GM21390 (cell line): ENCODE measurements at regions not wholly inside any gene's neighbourhood (a gene's known extent, or its start where the extent isn't known, plus 50 kb on each side); places are given as distances from the start of the nearest gene placed in this dataset.
"Not testable (repeated sequence)": the region's sequence is repeated elsewhere in the genome, so short reads cannot be mapped to it uniquely, and the experiment has no call there.

ENCODE experiments used
- ATAC-seq: cut with Tn5 transposase; IDR thresholded peaks from one replicate; pipeline ENCODE4 v1.9.1; 2021; ENCODE audit not compliant: unreplicated experiment

DNA sequence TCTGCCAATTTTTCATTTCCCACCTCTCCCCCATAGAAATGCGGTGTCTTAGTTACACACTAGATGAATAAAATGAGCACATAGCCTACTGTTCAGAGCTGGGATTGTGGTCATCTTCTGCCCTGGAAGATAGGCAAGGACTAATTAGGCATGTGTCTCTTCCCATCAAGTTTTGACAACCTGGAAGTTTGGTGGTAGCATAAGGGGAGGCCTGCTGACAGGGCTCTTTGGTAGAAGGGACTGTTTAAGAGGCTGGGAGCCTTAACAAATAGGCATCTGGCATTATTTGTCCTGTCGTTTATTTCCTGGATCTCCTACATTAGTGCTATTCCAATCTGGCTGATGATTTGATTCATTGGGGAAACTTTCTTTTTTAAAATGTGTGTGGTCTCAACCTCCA is 512.3 kb downstream of the ZNF385D start:
- ATAC-seq = no peak

DNA sequence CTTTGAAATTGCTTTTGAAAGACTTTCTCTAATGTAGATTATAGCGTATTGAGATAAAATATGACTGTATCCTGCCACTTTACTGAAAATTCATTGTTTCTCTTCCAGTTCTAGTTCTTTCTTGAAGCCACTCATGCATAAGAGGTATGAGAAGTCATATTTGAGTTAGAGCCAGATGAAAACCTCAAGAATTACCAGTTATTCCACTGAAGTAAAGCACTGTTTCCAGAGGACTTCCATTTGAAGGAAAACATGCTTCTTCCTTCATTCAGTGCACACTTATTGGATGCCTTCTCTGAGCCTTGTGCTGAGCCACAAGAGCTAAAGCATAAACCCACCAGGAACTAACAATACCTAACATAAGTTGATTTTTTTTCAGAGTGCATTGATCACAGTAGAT is 513.4 kb downstream of the ZNF385D start:
- no peak for ATAC-seq

DNA sequence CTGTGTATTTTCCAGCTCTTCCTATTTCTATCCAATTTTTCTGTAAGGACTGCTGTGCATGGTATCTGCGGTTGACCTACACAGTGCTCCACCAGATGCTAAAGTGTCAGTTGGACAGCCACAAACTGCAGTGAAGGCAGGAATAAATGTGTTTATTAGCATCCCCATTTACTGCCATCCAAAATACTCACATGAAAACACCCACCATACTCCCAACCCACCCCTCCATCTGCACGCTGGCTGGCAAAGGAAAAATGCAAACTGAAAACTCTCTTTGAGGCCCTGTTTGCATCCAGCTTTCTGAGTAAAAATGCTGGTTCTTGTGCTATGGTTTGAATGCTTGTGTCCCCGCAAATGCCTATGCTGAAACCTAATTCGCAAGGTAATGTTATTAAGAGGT is 515.5 kb downstream of the ZNF385D start:
- no peak for ATAC-seq

DNA sequence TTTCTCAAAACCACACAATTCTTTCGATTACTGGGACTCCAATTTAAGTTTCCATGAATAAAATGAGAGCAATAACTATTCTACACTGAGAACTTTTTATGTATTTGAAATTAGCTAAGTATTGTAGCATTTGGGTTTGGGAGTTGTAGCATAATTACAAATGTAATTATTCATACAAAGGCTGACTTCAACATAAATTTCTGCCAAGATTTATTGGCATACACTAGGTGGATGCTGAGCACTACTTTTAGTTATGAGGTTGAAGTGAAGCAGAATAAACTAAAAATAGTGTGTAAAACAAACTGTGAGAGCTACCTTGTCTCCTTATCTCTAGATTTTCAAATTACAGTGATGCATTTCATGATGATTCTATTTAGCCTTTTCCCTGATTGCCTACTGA is 516.1 kb downstream of the ZNF385D start:
- ATAC-seq = no peak

DNA sequence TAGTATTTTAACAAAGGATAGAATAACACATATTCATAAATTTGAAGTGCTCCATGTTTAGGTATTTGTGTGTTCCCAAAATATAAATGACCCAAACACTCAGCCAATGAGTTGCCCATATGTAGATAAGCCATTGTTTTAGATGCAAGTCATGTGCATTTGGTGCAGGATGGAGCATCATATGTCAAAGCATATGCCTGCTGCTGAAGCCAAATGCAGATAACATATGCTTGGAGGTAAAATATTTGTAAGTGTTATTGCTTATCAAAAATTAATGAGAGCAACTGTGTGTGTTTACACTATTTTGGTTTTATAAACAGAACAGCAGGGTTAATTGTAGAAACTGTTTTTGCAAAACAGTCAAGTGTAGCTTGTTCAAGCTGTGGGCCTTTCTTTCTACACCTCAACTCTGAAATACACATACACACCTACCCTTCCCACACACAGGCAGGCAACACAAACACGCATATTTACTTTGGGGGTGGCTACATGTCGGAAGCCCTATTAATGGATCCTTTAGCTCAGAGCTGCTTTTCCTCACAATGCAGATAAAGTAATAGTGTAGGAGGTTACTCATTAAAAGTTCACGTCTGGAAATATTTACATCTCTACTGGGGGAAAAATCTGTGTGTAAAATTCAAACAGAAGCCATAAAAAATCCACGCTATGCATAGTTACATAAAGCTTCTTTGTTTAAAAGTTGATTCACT is 521.4 kb downstream of the ZNF385D start:
- ATAC-seq = no peak

DNA sequence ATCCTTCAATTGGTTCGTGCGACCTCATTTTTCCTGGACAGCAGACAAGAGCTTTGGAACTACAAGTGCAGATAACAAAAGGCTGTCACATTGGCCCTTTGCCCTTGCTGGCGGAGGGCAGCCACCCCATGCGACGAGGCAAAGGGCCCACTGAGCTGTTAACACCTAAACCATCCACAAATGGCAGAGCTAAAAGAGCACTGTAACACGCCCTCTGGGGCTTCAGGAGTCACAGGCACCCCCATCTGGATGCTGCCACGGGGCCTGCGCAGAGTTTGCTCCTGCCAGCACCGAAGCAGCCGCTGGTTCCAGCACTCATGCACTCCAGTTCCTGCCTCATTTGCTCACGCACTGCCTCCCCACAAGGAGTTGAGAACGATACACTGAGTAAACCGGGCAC is 524.9 kb downstream of the ZNF385D start:
- ATAC-seq = no peak

DNA sequence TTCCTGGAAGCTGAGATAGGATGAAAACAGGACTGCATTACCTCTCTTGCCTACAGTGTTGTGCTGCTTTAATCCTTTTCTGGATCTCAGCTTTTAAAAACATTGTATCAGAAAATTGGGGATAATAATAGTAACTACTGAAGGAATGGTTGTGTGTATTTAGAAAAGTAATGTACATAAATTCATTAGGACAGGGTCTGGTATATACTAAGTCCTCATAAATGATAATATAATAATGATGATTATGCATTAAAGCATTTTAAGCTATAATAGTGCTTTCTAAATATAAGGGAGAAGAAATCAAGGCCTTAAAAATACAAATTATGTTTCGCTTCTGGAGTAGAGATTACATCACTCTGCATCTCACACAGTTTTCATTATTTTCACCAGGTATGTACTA is 530.1 kb downstream of the ZNF385D start:
- no peak for ATAC-seq

DNA sequence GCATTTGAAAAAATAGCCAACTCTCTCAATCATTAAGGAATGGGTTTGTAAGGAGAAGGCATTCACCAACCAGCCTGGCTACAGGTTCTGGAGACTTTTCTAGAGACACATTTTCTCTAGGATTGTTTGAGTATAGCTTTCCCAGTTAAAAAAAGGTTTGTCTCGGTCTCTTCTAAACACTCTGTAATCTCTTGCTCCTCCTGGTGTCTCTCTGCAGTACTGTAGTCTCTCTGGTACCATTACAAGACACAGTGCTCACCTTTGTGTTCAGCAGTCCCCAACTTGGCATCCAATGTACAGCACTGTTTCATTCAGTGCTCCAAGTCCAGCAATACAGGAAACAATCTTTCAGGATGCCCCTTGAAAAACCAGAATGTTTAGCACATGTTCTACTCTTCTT is 534.4 kb downstream of the ZNF385D start:
- ATAC-seq = no peak

DNA sequence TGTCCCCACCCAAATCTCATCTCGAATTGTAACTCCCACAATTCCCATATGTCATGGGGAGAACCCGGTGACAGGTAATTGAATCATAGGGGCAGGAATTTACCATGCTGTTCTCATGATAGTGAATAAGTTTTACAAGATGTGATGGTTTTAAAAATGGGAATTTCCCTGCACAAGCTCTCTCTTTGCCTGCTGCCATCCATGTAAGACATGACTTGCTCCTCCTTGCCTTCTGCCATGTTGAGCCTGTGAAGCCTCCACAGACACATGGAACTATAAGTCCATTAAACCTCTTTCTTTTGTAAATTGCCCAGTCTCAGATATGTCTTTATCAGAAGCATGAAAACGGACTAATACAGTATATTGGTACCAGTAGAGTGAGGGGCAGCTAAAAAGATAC is 546.9 kb downstream of the ZNF385D start:
- not testable (repeated sequence) for ATAC-seq

DNA sequence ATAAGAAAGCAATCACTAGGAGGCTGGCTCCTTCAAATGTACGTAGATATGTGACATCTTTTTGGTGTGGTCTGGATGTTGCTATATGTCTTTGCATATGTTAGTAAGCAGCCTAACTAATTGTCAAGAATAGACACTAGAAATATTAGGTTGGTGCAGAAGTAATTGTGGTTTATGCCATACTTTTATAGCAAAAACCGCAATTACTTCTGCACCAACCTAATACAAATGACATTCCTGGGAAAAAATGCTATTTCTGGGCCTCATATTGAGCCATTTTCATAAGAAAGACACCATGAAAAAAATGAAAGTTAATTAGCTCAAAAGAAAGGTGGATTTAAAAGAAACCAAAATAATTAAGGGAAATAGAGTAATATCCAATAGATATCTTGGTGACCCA is 555.8 kb downstream of the ZNF385D start:
- no peak for ATAC-seq

DNA sequence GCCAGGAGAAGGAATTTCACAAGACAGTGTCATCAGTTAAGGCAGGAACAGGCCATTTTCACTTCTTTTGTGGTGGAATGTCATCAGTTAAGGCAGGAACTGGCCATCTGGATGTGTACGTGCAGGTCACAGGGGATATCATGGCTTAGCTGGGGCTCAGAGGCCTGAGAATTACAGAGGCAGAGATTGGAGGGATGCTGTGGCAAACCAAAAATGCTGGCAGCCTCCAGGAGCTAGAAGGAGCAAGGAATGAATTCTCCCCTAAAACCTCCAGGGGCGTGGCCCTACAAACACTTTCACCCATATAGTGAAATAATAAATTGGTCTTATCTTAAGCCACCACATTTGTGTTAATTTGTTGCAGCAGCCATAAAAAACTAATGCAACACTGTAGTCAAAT is 557.0 kb downstream of the ZNF385D start:
- not testable (repeated sequence) for ATAC-seq

DNA sequence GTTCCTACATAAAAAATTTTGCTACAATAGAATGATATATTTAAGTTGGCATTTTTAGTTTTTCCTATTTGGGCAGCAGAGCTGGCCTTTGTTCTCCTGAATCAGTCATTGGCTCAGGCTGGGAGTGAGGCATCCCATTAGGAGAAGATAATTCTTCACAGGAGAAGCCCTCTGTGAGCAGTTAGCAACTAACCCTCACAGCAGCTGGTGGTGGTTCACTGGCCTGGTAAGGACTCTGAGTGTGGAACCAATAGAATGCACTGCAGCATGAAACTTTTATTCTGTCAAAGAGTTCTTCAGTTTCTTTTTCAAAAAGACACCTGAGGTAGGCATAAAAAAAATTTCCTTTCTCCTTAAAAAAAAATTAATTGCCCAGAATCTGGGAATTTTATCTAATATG is 562.6 kb downstream of the ZNF385D start:
- no peak for ATAC-seq

DNA sequence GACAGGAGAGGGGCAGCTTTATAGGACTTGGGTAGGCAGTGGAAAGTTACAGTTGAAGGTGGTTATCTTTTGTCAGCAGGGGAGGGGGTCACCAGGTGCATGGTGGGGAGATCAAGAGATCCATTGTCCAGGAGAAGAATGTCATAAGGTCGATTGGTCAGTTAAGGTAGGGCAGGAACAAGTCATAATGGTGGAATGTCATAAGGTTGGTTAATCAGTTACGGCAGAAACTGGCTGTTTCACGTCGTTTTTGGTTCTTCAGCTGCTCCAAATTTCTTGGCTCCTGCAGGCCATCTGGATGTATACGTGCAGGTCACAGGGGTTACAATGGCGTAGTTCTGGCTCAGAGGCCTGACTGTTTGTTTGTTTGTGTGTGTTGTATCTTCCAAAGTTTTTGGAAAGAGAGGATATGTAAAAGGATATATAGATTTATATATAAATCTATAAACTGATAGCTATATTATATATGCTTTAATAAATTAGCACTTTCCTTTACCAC is 565.1 kb downstream of the ZNF385D start:
- ATAC-seq = no peak

DNA sequence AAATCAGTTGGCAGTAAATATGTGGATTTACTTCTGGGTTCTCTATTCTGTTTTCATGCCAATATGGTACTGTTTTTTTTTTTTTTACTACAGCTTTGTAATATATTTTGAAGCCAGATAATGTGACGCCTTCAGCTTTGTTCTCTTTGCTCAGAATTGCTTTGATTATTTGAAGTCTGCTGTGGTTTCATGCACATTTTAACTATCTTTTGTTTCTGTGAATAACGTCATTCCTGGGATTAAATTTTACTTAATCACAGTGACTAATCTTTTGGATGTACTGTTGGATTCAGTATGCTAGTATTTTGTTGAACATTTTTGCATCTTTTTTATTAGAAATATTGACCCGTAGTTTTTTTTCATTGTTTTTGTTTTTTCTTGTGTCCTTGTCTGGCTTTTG is 576.5 kb downstream of the ZNF385D start:
- ATAC-seq = no peak

DNA sequence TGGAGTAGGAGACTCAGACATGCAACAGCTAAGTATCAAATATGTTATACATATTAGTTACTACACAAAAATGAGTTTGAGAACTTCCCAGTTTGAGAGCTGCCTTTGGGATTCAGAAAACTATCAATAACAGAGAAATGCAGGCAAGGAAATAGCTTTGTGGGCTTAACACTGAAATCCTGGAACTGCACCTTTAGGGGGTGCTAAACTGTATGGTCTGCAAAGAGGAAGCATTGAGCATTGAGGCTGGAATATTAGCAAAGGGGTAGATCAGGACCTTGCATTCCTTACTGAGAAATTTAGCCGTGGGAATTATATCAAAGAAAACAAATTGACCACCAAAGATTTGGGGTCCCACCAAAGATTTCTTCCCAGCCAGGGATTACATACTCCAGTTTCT is 580.0 kb downstream of the ZNF385D start:
- no peak for ATAC-seq

DNA sequence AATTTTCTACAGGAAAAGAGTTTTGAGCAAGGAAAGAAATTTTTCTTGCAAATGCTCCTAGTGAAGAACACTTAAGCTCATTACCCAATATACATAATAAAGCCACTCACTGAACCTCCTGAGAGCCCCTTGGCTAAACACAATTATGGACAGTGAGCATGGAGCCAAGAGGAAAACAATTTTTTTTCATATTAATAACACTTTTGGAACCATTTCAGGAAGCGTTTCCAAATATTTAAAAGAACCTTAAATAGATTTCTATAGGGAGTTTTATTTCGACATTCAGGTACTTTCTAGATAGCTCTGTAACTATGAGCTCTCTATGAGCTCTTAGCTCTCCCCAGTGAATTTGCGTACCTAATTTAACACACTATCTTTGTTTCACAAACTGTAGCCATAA is 581.1 kb downstream of the ZNF385D start:
- no peak for ATAC-seq

DNA sequence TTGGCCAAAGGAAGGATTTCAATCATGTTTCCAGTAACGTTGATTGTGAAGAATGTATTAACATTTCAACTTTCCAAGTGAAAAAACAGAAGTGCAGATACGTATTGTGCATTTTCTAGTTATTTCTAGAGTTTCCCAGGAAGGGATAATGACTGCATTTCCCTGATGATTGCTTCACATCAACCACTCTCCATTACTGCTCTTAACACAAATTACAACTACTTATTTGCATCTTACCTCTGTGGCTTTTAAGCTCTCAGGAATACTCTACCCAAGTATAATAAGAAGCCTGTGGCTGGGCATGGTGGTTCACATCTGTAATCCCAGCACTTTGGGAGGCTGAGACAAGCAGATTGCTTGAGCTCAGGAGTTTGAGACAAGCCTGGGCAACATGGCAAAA is 582.5 kb downstream of the ZNF385D start:
- ATAC-seq = no peak

DNA sequence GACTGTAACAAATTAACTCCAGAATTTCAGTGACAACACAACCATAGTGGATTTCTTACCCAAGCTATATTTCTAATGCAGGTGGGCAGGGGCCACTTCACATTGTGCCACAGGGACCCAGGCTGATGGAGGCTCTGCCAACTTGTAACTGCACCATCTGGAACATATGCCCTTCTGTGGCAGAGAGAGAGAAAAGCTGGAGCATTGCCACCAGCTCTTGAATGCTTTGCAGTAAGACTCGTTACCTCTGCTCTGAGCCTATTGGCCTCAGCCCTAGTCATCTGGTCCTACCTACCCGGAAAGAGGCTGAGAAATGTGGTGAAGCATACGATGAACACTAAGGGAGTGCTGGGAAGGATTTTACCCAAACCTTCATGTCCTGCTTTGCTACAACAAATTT is 587.1 kb downstream of the ZNF385D start:
- no peak for ATAC-seq

DNA sequence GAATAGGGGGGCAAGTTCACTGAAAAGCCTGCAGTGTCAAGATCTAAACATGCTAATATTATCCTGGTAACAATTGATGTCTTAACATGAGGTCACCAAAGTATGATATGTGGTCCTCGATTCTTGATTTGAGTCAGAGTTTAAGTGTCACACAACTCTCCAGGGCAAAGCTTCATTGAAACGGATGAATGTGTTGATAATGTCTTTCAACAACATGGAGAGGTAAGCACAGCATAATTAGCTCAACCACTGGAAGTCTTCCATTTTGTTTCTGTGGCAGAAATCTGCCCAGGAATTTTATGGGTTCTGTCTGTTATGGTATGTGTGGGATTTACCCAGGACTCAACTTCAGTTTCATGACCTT is 591.5 kb downstream of the ZNF385D start:
- no peak for ATAC-seq

DNA sequence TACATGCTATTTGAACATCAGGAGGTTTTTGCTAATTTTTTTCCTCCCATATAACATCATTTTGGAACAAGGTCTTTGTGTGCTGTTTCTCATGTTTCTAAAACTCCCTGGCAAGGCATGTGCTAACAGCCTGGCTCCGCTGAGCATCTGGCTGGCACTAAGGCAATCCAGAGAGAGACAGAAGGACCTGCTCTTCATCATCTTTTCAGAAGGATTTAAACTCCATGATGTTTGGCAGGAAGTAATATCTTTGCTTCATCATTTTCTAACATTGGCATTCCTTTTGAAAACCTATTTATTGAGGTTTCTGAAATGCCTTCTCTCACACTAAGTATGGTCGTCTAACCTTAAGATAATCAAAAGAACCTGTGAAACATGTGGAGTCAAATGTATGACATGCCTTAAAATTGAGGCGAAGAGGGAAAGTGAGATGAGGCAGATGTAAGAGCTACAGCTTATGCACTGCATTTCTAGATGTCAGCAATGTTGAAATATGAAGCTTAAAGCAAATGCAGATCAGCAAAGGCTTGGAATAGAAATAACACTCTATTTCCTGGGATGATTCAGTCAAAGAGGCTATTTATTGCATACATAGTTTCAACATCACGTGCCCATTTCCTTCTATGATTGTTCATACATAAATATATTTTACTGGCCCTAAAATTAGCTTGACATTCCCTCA is 592.0 kb downstream of the ZNF385D start:
- ATAC-seq = no peak

DNA sequence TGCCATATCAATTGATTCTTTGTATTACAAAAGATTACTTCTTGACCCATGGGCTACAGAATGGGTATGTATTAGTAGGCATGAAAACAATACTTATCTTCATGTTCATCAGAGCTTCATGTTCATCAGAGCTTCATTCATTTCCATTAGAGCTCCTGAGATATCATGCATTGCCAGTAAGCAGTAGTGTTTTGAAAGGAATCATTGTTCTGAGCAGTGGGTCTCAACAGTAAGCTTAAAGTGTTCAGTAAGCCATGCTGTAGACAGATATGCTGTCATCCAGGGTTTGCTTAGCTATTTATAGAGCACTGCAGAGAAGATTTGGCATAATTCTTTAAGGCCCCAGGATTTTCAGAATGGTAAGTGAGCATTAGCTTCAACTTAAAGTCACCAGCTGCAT is 596.1 kb downstream of the ZNF385D start:
- ATAC-seq = no peak

DNA sequence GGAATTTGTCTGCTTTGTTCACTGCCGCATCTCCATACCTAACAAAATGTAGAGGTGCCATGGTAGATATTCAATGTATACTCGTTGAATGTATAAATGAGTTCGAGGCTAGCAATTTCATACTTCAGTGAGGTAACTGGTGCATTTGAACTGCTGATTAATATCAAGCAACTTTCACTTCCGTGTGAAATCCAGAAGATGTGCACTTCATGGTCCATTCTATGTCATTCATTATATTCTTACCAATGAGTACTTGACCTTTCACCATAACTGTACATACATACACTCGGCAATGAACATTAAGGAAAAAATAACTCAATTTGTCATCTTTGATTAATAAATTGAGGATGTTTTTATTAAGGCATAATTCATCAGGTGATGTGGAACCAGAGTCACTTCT is 598.5 kb downstream of the ZNF385D start:
- no peak for ATAC-seq

DNA sequence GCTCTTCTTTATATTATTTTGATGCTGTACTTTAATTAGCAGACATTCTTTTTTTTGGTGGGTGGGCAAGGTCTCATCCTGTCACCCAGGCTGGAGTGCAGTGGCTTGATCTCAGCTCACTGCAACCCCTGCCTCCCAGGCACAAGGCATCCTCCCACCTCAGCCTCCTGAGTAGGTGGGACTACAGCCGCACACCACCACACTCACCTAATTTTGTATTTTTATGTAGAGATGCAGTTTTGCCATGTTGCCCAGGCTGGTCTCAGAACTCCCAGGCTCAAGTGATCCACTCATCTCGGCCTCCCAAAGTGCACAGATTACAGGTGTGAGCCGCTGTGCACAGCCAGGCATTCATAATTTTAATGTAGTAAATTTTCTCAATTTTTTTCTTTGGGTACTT is 608.1 kb downstream of the ZNF385D start:
- ATAC-seq = no peak
